ENCODE measurements at regions not wholly inside any gene's neighbourhood (a gene's known extent, or its start where the extent isn't known, plus 50 kb on each side); places are given as distances from the start of the nearest gene placed in this dataset.

DNA sequence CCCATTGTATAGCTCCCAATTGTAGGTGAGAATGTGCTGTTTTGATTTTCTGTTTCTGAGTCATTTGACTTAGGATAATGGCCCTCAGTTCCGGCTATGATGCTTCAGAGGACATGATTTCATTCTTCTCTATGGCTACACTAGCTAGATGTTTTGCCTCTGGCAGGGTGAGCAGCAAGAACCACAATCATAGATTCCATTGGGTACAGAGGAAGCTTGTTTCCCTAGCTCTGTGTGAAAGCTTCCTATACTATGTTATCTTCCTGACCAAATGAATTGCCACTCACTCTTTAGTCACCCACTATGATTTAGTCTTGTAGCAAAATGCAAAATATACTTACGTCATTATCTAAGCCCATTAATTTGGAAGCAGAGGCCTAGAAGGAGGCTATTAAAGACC lies 616.3 kb downstream of the PLA2G4A start:
- TF ChIP-seq, protein P1, sequence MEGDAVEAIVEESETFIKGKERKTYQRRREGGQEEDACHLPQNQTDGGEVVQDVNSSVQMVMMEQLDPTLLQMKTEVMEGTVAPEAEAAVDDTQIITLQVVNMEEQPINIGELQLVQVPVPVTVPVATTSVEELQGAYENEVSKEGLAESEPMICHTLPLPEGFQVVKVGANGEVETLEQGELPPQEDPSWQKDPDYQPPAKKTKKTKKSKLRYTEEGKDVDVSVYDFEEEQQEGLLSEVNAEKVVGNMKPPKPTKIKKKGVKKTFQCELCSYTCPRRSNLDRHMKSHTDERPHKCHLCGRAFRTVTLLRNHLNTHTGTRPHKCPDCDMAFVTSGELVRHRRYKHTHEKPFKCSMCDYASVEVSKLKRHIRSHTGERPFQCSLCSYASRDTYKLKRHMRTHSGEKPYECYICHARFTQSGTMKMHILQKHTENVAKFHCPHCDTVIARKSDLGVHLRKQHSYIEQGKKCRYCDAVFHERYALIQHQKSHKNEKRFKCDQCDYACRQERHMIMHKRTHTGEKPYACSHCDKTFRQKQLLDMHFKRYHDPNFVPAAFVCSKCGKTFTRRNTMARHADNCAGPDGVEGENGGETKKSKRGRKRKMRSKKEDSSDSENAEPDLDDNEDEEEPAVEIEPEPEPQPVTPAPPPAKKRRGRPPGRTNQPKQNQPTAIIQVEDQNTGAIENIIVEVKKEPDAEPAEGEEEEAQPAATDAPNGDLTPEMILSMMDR (IDR thresholded peaks at IDR 0.05; ENCODE audit: insufficient read depth, missing control alignments): no peak
- no peak for FAIRE-seq
- DNase-seq (ENCODE audit: insufficient read length, low spot score): no peak

DNA sequence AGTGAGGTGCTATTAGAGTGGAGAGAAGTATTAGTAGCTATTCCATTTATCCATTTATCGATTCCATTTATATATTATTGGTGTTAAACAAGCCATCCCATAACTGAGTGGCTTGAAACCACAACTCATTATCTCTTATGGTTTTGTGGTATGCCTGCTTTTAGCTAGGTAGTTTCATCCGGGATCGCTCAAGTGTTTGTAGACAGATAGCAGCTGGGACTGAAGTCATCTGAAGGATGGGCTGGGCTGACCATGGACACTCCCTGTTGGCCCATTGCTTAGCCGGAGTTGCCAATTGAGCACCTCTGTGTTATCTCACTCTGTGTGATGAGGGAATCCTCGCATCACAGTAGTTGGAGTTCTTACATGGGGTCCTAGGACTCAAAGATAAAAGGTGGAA lies 622.5 kb downstream of the PLA2G4A start:
- TF ChIP-seq, protein P1 (IDR thresholded peaks at IDR 0.05; ENCODE audit: insufficient read depth, missing control alignments): no peak
- DNase-seq (ENCODE audit: insufficient read length, low spot score) (no peak), FAIRE-seq (no peak)

DNA sequence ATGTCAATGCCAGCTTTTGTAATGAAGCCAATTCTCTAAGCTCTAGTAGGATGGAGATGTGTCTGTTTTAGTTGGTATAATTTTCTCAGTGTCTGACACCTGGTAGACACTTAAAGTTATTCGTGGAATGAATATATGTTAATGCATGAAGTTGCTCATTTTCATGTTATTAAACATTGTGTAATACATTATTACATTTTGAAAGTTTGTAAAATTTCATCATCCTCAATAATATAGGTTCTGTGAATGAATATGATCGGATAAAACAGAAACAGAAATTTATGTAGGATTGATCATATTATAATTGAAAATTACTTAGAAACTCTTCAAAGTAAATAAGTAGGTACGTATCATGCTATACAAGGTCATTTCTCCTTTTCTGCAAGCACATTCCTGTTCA lies 625.3 kb downstream of the PLA2G4A start:
- TF ChIP-seq, protein P1 (IDR thresholded peaks at IDR 0.05; ENCODE audit: insufficient read depth, missing control alignments): no peak
- DNase-seq (ENCODE audit: insufficient read length, low spot score): no peak
- no peak for FAIRE-seq

DNA sequence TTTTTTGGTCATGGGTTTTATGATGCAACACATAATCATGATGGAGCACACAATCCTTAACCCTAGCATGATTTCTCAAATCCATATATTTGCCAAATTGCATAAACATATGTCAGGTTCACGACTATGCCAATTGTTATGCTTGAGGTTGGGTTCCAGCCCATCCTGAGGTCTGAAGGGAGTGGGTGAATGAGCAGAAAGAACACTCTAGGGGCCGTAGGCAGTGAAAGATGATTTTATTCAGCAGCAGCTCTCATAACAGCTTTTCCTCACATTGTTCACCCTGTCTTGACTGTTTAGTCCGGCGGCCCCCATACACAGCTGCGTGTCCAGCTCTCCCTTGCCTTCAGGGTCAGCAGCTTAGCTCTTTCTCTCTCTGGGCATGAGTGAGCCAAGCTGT lies 627.7 kb downstream of the PLA2G4A start:
- no peak for DNase-seq (ENCODE audit: insufficient read length, low spot score)
- FAIRE-seq: no peak
- TF ChIP-seq, protein P1 (IDR thresholded peaks at IDR 0.05; ENCODE audit: insufficient read depth, missing control alignments): no peak

DNA sequence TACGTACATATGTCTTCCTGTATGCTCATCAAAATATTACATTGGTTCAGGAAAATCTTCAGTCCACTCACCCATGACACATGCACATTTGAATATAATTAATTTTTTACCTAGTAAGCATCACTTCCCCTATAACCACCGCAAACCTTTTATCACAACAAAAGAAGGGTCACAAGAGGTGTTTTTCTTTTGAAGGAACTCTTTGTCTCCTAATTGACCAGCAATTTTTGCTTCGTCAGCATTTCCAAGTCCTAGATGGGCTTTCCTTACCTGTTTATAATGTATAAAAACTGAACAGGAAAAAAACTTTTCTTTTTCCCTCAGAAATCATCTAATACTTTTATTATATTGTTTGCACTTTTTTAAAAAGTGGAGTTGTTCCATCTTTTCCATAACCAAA lies 631.3 kb downstream of the PLA2G4A start:
- DNase-seq (ENCODE audit: insufficient read length, low spot score): no peak
- TF ChIP-seq, protein P1 (IDR thresholded peaks at IDR 0.05; ENCODE audit: insufficient read depth, missing control alignments): no peak
- no peak for FAIRE-seq

DNA sequence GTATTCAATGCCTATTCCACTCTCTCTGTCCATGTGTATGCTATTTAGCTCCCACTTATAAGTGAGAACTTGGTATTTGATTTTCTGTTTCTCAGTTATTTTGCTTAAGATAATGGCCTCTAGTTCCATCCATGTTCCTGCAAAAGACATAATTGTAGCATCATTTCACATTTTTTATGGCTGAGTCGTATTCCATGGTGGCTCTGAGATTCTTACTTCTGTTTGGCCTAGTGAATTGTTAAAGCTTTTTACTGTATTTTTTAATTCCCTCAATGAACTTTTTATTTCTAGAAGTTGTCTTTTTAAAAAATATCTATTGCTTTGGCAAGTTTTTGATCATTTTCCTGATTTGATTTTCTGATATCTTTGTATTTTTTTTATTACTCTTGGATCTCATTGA lies 635.6 kb downstream of the PLA2G4A start:
- DNase-seq (ENCODE audit: insufficient read length, low spot score): no peak
- no peak for FAIRE-seq
- TF ChIP-seq, protein P1 (IDR thresholded peaks at IDR 0.05; ENCODE audit: insufficient read depth, missing control alignments): no peak

DNA sequence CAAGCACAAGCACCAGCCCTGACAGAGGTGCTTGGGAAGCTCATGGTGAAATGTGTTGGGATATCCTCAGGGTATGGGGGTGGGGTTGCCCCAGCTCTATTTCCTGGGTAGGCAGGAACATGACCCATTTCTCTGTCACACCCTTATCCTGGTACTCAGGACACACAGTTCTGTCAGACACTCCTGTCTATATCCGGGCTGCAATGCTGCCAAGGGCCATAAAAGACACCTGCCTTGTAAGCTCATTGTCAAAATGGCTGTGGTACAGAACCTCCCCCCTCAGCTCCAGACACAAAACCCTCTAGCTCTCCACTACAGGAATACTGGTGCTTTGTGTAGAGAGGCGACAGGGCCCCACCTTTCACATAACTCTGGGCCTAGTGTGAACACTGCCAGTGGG lies 636.7 kb downstream of the PLA2G4A start:
- TF ChIP-seq, protein P1 (IDR thresholded peaks at IDR 0.05; ENCODE audit: insufficient read depth, missing control alignments): no peak
- DNase-seq (ENCODE audit: insufficient read length, low spot score): no peak
- no peak for FAIRE-seq

Measured in D721Med (cell line).